ENCODE measurements at regions not wholly inside any gene's neighbourhood (a gene's known extent, or its start where the extent isn't known, plus 50 kb on each side); places are given as distances from the start of the nearest gene placed in this dataset.

DNA sequence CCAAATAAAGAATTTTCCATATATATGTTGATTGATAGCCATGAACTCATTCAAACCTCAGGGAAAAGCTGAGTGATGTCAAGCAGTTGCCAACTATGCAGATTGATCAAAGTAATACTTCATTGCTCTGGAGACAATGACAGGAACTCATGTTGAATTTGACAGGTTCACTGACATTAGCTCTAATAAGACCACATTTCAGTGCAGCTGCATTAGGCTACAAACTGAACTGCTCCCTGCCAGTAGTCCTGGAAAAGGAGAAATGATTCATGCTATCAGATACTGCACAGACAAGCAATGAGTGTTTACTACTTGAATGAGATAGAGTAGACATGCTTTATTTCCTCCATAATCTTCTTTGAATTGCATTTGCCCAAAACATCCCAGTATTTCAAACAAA, 948.4 kb downstream of the MRPL39 start:
- TF ChIP-seq, protein P1, sequence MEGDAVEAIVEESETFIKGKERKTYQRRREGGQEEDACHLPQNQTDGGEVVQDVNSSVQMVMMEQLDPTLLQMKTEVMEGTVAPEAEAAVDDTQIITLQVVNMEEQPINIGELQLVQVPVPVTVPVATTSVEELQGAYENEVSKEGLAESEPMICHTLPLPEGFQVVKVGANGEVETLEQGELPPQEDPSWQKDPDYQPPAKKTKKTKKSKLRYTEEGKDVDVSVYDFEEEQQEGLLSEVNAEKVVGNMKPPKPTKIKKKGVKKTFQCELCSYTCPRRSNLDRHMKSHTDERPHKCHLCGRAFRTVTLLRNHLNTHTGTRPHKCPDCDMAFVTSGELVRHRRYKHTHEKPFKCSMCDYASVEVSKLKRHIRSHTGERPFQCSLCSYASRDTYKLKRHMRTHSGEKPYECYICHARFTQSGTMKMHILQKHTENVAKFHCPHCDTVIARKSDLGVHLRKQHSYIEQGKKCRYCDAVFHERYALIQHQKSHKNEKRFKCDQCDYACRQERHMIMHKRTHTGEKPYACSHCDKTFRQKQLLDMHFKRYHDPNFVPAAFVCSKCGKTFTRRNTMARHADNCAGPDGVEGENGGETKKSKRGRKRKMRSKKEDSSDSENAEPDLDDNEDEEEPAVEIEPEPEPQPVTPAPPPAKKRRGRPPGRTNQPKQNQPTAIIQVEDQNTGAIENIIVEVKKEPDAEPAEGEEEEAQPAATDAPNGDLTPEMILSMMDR (IDR thresholded peaks at IDR 0.05) = no peak
- Histone ChIP-seq H3K36me3 (ENCODE audit: insufficient read depth in 1 of 2, low read depth in 1 of 2) (no peaks in the 10 kb centered on the region), H3K27ac (no peak overlapping the region), H3K4me3 (no peak overlapping the region), H3K4me1 (no peaks in the 10 kb centered on the region), H3K27me3 (ENCODE audit: insufficient read depth in 3 of 3, low read length in 2 of 3) (peaks cover 0 to 2% (median 0%) of the 10 kb centered on the region in 3 donors), H3K9me3 (no peaks in the 10 kb centered on the region)
- DNase-seq (no peak), ATAC-seq (no peak)
- intact Hi-C loops (cut with DNase I) = no loop called here

- Histone ChIP-seq H3K27ac (no peak overlapping the region), H3K9me3 (no peaks in the 10 kb centered on the region), H3K4me3 (no peak overlapping the region), H3K4me1 (no peaks in the 10 kb centered on the region), H3K36me3 (ENCODE audit: insufficient read depth in 1 of 2, low read depth in 1 of 2) (no peaks in the 10 kb centered on the region), H3K27me3 (ENCODE audit: insufficient read depth in 3 of 3, low read length in 2 of 3) (peaks cover 0 to 2% (median 0%) of the 10 kb centered on the region in 3 donors)
- ATAC-seq (no peak), DNase-seq (no peak)
- intact Hi-C loops (cut with DNase I) = no loop called here
- WGBS, 3 donors = 71 to 92% (median 82%) methylated on average over 1 of the region's 1 CpG
- TF ChIP-seq, protein P1 (IDR thresholded peaks at IDR 0.05) = no peak
Observed at GRCh38 chr21:24658026-24658425, 949.3 kb downstream of the MRPL39 start.

DNA sequence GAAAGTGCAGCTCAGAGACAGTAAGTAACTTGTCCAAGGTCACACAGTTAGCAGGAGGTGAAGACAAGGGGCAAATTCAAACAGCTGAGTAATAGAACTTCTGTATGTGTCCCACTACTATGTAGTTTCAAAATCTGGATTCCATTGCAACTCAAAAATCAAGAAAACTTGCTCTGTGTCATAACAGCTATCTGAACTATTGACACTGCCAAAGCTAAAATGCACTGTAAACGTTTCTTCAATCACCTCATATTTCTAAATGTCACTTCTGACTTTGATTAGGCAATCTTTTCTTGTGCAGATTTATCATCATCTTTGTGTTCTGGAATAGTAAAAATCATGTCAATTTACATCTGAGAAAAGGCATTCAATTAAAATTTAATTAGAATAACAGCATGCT, 957.6 kb downstream of the MRPL39 start:
- ATAC-seq = no peak
- H3K4me1 ChIP-seq = no peaks in the 10 kb centered on the region
- TF ChIP-seq, protein P1 (IDR thresholded peaks at IDR 0.05) = no peak
- no peaks in the 10 kb centered on the region for H3K27me3 ChIP-seq (ENCODE audit: insufficient read depth in 3 of 3, low read length in 2 of 3)
- no peaks in the 10 kb centered on the region for H3K9me3 ChIP-seq
- H3K27ac ChIP-seq = no peak overlapping the region
- no peaks in the 10 kb centered on the region for H3K36me3 ChIP-seq (ENCODE audit: insufficient read depth in 1 of 2, low read depth in 1 of 2)
- WGBS, 3 donors = 10 to 20% (median 18%) methylated on average over 1 of the region's 1 CpG
- no peak for DNase-seq
- H3K4me3 ChIP-seq = no peak overlapping the region
- intact Hi-C loops (cut with DNase I) = no loop called here

- H3K9me3 ChIP-seq = no peaks in the 10 kb centered on the region
- no peaks in the 10 kb centered on the region for H3K36me3 ChIP-seq (ENCODE audit: insufficient read depth in 1 of 2, low read depth in 1 of 2)
- H3K4me1 ChIP-seq = no peaks in the 10 kb centered on the region
- no peak overlapping the region for H3K27ac ChIP-seq
- no peak overlapping the region for H3K4me3 ChIP-seq
- TF ChIP-seq, protein P1 (IDR thresholded peaks at IDR 0.05) = no peak
- no peaks in the 10 kb centered on the region for H3K27me3 ChIP-seq (ENCODE audit: insufficient read depth in 3 of 3, low read length in 2 of 3)
- intact Hi-C loops (cut with DNase I) = no loop called here
- ATAC-seq (no peak), DNase-seq (no peak)
- WGBS, 3 donors = 24 to 37% (median 31%) methylated on average over 4 of the region's 4 CpGs
Observed at GRCh38 chr21:24636696-24637095, 970.6 kb downstream of the MRPL39 start.

DNA sequence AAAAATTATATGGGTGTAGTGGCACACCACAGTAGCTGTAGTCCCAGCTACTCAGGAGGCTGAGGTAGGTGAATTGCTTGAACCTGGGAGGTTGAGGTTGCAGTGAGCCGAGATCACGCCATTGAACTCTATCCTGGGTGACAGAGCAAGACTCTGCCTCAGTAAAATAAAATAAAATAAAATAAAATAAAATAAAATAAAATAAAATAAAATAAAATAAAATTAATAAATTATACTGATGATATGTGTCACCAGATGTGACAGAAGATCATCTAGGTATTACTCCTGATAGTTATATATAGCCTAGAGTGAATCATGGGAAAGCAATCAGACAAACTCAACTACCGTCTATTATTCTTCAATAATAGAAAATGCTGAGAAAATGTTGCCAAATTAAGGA, 972.5 kb downstream of the MRPL39 start:
- intact Hi-C loops (cut with DNase I) = no loop called here
- Histone ChIP-seq H3K9me3 (no peaks in the 10 kb centered on the region), H3K4me1 (no peaks in the 10 kb centered on the region), H3K27me3 (ENCODE audit: insufficient read depth in 3 of 3, low read length in 2 of 3) (no peaks in the 10 kb centered on the region), H3K4me3 (no peak overlapping the region), H3K36me3 (ENCODE audit: insufficient read depth in 1 of 2, low read depth in 1 of 2) (no peaks in the 10 kb centered on the region), H3K27ac (no peak overlapping the region)
- no peak for ATAC-seq
- no peak for DNase-seq
- TF ChIP-seq, protein P1 (IDR thresholded peaks at IDR 0.05) = no peak
- 91 to 93% (median 91%) methylated on average over 3 of the region's 3 CpGs for WGBS, 3 donors

All from psoas muscle (tissue), 7 donors.